Activated T-cell treated with anti-CD3 and anti-CD28 coated beads for 1 hour (primary cell): ENCODE measurements at regions not wholly inside any gene's neighbourhood (a gene's known extent, or its start where the extent isn't known, plus 50 kb on each side); places are given as distances from the start of the nearest gene placed in this dataset.
"Not testable (repeated sequence)": the region's sequence is repeated elsewhere in the genome, so short reads cannot be mapped to it uniquely, and the experiment has no call there.

ENCODE experiments used
- DNase-seq: peaks from one replicate; pipeline ENCODE4 v3.0.0-alpha.2; 2020; ENCODE audit warnings: low read depth

GRCh38 chr5:135279328-135279727 is 119.7 kb downstream of the MACROH2A1 start:
- no peak for DNase-seq

- no peak for DNase-seq
These were observed 122.9 kb downstream of the MACROH2A1 start for GRCh38 chr5:135276151-135276550.

GRCh38 chr5:135273212-135273611 is 125.8 kb downstream of the MACROH2A1 start:
- DNase-seq: no peak

- DNase-seq: no peak
These were observed 126.7 kb downstream of the MACROH2A1 start for GRCh38 chr5:135272311-135272805.

GRCh38 chr5:135271533-135272310 is 127.3 kb downstream of the MACROH2A1 start:
- DNase-seq: no peak

- DNase-seq: no peak
These were observed 129.1 kb downstream of the MACROH2A1 start for GRCh38 chr5:135269931-135270421.

GRCh38 chr5:135269199-135269598 is 129.8 kb downstream of the MACROH2A1 start:
- no peak for DNase-seq

- DNase-seq: no peak
These were observed 132.1 kb downstream of the MACROH2A1 start for GRCh38 chr5:135266975-135267374.

GRCh38 chr5:135266303-135266635 is 132.8 kb downstream of the MACROH2A1 start:
- no peak for DNase-seq

GRCh38 chr5:135265497-135266302 is 133.3 kb downstream of the MACROH2A1 start:
- no peak for DNase-seq

GRCh38 chr5:135264451-135265440 is 134.3 kb downstream of the MACROH2A1 start:
- no peak for DNase-seq

- DNase-seq: no peak
These were observed 135.9 kb downstream of the MACROH2A1 start for GRCh38 chr5:135263022-135263668.

- DNase-seq: no peak
These were observed 136.7 kb downstream of the MACROH2A1 start for GRCh38 chr5:135262364-135262763.

GRCh38 chr5:135260108-135260507 is 138.9 kb downstream of the MACROH2A1 start:
- DNase-seq: not testable (repeated sequence)

- DNase-seq: no peak
These were observed 143.4 kb downstream of the MACROH2A1 start for GRCh38 chr5:135255461-135256178.

GRCh38 chr5:135254183-135254582 is 144.8 kb downstream of the MACROH2A1 start:
- DNase-seq: no peak

- no peak for DNase-seq
These were observed 145.3 kb downstream of the MACROH2A1 start for GRCh38 chr5:135253601-135254178.

- no peak for DNase-seq
These were observed 147.9 kb downstream of the MACROH2A1 start for GRCh38 chr5:135251093-135251492.

- DNase-seq: no peak
These were observed 148.4 kb downstream of the MACROH2A1 start for GRCh38 chr5:135250671-135251070.

- DNase-seq: no peak
These were observed 149.4 kb downstream of the MACROH2A1 start for GRCh38 chr5:135249658-135250057.
